B cell (primary cell): ENCODE measurements at regions not wholly inside any gene's neighbourhood (a gene's known extent, or its start where the extent isn't known, plus 50 kb on each side); places are given as distances from the start of the nearest gene placed in this dataset.

Experiments used
- ATAC-seq: fragments of 200-7000 bp; cut with Tn5 transposase; one replicate; pipeline ENCODE4 v1.10.0; 2021; ENCODE audit warnings: low read depth, mild to moderate bottlenecking, moderate number of reproducible peaks, moderate library complexity
- CTCF ChIA-PET: fragments of 350-600 bp; sonication (Branson Sonifier 250); formaldehyde crosslinking; loops from one replicate; lab custom pipeline; 2021; ENCODE audit warnings: antibody characterized with exemption, inconsistent platforms; lab: Charles Lee
- POLR2A ChIA-PET: fragments of 350-600 bp; sonication (Branson Sonifier 250); formaldehyde crosslinking; loops from one replicate; lab custom pipeline; 2021; ENCODE audit warnings: antibody characterized with exemption; lab: Charles Lee
- DNase-seq: peaks from one replicate; pipeline ENCODE4 v3.0.0; 2013
- H2AFZ ChIP-seq: 2 replicates; pipeline ENCODE4 v1.6.1; 2012; ENCODE audit warnings: mild to moderate bottlenecking, low read depth, low read length; ENCODE audit not compliant: insufficient read depth, poor library complexity, severe bottlenecking
- H3K27ac ChIP-seq, 2 donors: 1 replicate in 1 of 2; 2 replicates in 1 of 2; pipeline ENCODE4 v1.5.1; 2012 to 2013; ENCODE audit warnings: low read length in 2 of 2, mild to moderate bottlenecking in 2 of 2, moderate library complexity in 1 of 2
- H3K27me3 ChIP-seq, 4 experiments: fragments of 200-600 bp in 1 of 4; sonication (generic) in 1 of 4; replicated peaks in 1 of 4; 1 replicate in 2 of 4; 2 replicates in 2 of 4; pipeline versions ENCODE4 v1.6.1 to v1.7.0; 2013 to 2016; ENCODE audit warnings: low read length in 3 of 4, mild to moderate bottlenecking in 2 of 4, mixed read lengths in 1 of 4, moderate library complexity in 1 of 4; ENCODE audit not compliant: insufficient read depth in 4 of 4, control insufficient read depth in 3 of 4; ENCODE audit errors: control extremely low read depth in 1 of 4
- H3K36me3 ChIP-seq, 2 experiments: replicated peaks in 1 of 2; 1 replicate in 1 of 2; 2 replicates in 1 of 2; pipeline versions ENCODE4 v1.6.1 to v1.7.1; 2013; ENCODE audit warnings: low read length in 1 of 2; ENCODE audit not compliant: insufficient read depth in 2 of 2, control insufficient read depth in 1 of 2; ENCODE audit errors: control extremely low read depth in 1 of 2, extremely low read depth in 1 of 2
- H3K4me1 ChIP-seq, 2 donors: fragments of 200-600 bp in 1 of 2; sonication (generic) in 1 of 2; 1 replicate in 1 of 2; 2 replicates in 1 of 2; pipeline versions ENCODE4 v1.5.1 to v1.6.1; 2013 to 2017; ENCODE audit warnings: low read length in 2 of 2; ENCODE audit not compliant: control insufficient read depth in 2 of 2, insufficient read depth in 2 of 2
- H3K4me2 ChIP-seq: replicated peaks from 2 replicates; pipeline ENCODE3; 2012; ENCODE audit warnings: mild to moderate bottlenecking, low read depth, low read length; ENCODE audit not compliant: poor library complexity, severe bottlenecking
- H3K4me3 ChIP-seq, 5 experiments: fragments of 200-600 bp in 1 of 5; sonication (generic) in 1 of 5; 1 replicate in 3 of 5; 2 replicates in 2 of 5; pipeline versions ENCODE4 v1.5.1 to v1.7.0; 2011 to 2016; ENCODE audit warnings: low read length in 4 of 5, mild to moderate bottlenecking in 4 of 5, low read depth in 2 of 5, control low read depth in 1 of 5, moderate library complexity in 1 of 5; ENCODE audit not compliant: insufficient read depth in 1 of 5; ENCODE audit errors: control extremely low read depth in 1 of 5, extremely low read depth in 1 of 5
- H3K79me2 ChIP-seq: fragments of 200-600 bp; sonication (generic); one replicate; pipeline ENCODE4 v1.6.0; 2016; ENCODE audit warnings: low read length; ENCODE audit not compliant: control insufficient read depth, insufficient read depth
- H3K9ac ChIP-seq: fragments of 200-600 bp; sonication (generic); 2 replicates; pipeline ENCODE4 v1.6.1; 2017; ENCODE audit warnings: mild to moderate bottlenecking, low read length, moderate library complexity
- H3K9me3 ChIP-seq, 3 donors: one replicate each; pipeline versions ENCODE4 v1.6.1 to v1.7.1; 2013; ENCODE audit warnings: low read length in 2 of 3; ENCODE audit not compliant: control insufficient read depth in 2 of 3, insufficient read depth in 1 of 3; ENCODE audit errors: control extremely low read depth in 1 of 3
- H4K20me1 ChIP-seq: 2 replicates; pipeline ENCODE4 v1.6.0; 2012; ENCODE audit warnings: mild to moderate bottlenecking, low read length; ENCODE audit not compliant: insufficient read depth, control insufficient read depth, poor library complexity, severe bottlenecking
- H3K27ac Mint-ChIP-seq: one replicate; pipeline ENCODE4 v1.8.0; 2021; ENCODE audit warnings: mixed read lengths
- H3K27me3 Mint-ChIP-seq: one replicate; pipeline ENCODE4 v1.8.0; 2021; ENCODE audit warnings: mixed read lengths
- H3K4me1 Mint-ChIP-seq: one replicate; pipeline ENCODE4 v1.8.0; 2021; ENCODE audit warnings: mixed read lengths
- H3K4me3 Mint-ChIP-seq: one replicate; pipeline ENCODE4 v1.8.0; 2021; ENCODE audit warnings: mixed read lengths
- H3K9me3 Mint-ChIP-seq: one replicate; pipeline ENCODE4 v1.8.0; 2022; ENCODE audit warnings: mixed read lengths; ENCODE audit not compliant: insufficient read depth
- CTCF ChIP-seq: fragments of 200-600 bp; IDR thresholded peaks from one replicate; pipeline ENCODE4 v1.8.0; 2022; ENCODE audit warnings: antibody characterized with exemption, mild to moderate bottlenecking
- EZH2 ChIP-seq: IDR thresholded peaks from 2 replicates; pipeline ENCODE4 v1.6.1; 2012; ENCODE audit warnings: borderline replicate concordance, low read depth, mild to moderate bottlenecking, moderate library complexity, low read length; ENCODE audit not compliant: insufficient read depth, poor library complexity, severe bottlenecking
- WGBS: methylation state at CpG from one replicate; pipeline ENCODE4 v1.1.5; 2013; ENCODE audit warnings: missing lambda C conversion rate; ENCODE audit not compliant: insufficient coverage; 5-methylcytosine and 5-hydroxymethylcytosine counted together
- intact Hi-C: fragments of 100-400 bp; cut with micrococcal nuclease; formaldehyde crosslinking; loops from one replicate; pipeline ENCODE4 v1.10.0; 2022

- peaks cover 13% of the 10 kb centered on the region for H3K4me1 Mint-ChIP-seq
- H3K27ac Mint-ChIP-seq = no peak overlapping the region
- H3K27ac ChIP-seq = no peak overlapping the region
- peaks cover 10% of the 10 kb centered on the region in 2 donors for H3K4me1 ChIP-seq
- intact Hi-C loops = no loop called here
- ChIA-PET POLR2A (no interaction called here), CTCF (no interaction called here)
- ATAC-seq (no peak), DNase-seq (no peak)
- peaks cover 3% of the 10 kb centered on the region for H3K27me3 Mint-ChIP-seq
- H3K9ac ChIP-seq = no peak overlapping the region
- no peak overlapping the region for H3K4me3 Mint-ChIP-seq
- no peaks in the 10 kb centered on the region for H3K36me3 ChIP-seq
- TF ChIP-seq EZH2 = no peak
- no peak for TF ChIP-seq CTCF
- WGBS = 100% methylated on average over 3 of the region's 7 CpGs
- peaks cover 0 to 3% (median 0%) of the 10 kb centered on the region in 3 donors for H3K9me3 ChIP-seq
- H3K27me3 ChIP-seq = no peaks in the 10 kb centered on the region
- no peaks in the 10 kb centered on the region for H3K9me3 Mint-ChIP-seq
- no peaks in the 10 kb centered on the region for H4K20me1 ChIP-seq
- no peaks in the 10 kb centered on the region for H3K79me2 ChIP-seq
- no peak overlapping the region for H2AFZ ChIP-seq
- no peak overlapping the region for H3K4me2 ChIP-seq
- H3K4me3 ChIP-seq = no peak overlapping the region
Observed at GRCh38 chr15:47997195-47998080, 123.4 kb upstream of the SLC24A5 start.

GRCh38 chr15:47998619-47999019 lies 122.2 kb upstream of the SLC24A5 start:
- Histone ChIP-seq H3K27ac (no peak overlapping the region), H3K9me3 (peaks cover 0 to 3% (median 0%) of the 10 kb centered on the region in 3 donors), H3K4me2 (no peak overlapping the region), H3K9ac (no peak overlapping the region), H2AFZ (no peak overlapping the region), H3K79me2 (no peaks in the 10 kb centered on the region), H3K4me1 (peaks cover 13 to 14% of the 10 kb centered on the region in 2 donors), H4K20me1 (no peaks in the 10 kb centered on the region), H3K36me3 (no peaks in the 10 kb centered on the region), H3K4me3 (no peak overlapping the region), H3K27me3 (no peaks in the 10 kb centered on the region)
- H3K27ac Mint-ChIP-seq = no peak overlapping the region
- no peak overlapping the region for H3K4me3 Mint-ChIP-seq
- WGBS = no CpG with 5 or more reads among the region's 2 CpGs
- no peak for DNase-seq
- POLR2A ChIA-PET = no interaction called here
- H3K27me3 Mint-ChIP-seq = peaks cover 3% of the 10 kb centered on the region
- ATAC-seq = no peak
- H3K9me3 Mint-ChIP-seq = no peaks in the 10 kb centered on the region
- CTCF ChIA-PET = no interaction called here
- no peak for TF ChIP-seq EZH2
- no peak for TF ChIP-seq CTCF
- peaks cover 16% of the 10 kb centered on the region for H3K4me1 Mint-ChIP-seq
- intact Hi-C loops = no loop called here
